Neural cell (in vitro differentiated cells): ENCODE measurements at regions not wholly inside any gene's neighbourhood (a gene's known extent, or its start where the extent isn't known, plus 50 kb on each side); places are given as distances from the start of the nearest gene placed in this dataset.

Source experiments
- H2AFZ ChIP-seq: fragments of 200-600, 300-800 bp; sonication (generic), shearing (Covaris generic); 2 replicates; pipeline ENCODE4 v1.6.0; 2014; ENCODE audit warnings: low read depth, mild to moderate bottlenecking, antibody characterized with exemption, low read length, moderate library complexity
- H3F3A ChIP-seq: fragments of 200-600 bp; shearing (Covaris generic); 2 replicates; pipeline ENCODE4 v1.6.1; 2016; ENCODE audit warnings: mild to moderate bottlenecking, moderate library complexity, mixed read lengths, antibody characterized with exemption, low read length; ENCODE audit not compliant: insufficient read depth, poor library complexity, severe bottlenecking
- H3K27ac ChIP-seq: fragments of 200-600, 300-800 bp; sonication (generic), shearing (Covaris generic); 2 replicates; pipeline ENCODE4 v1.5.1; 2014; ENCODE audit warnings: mild to moderate bottlenecking, low read length, moderate library complexity
- H3K27me3 ChIP-seq: fragments of 300-800, 200-600 bp; sonication (generic), shearing (Covaris generic); 2 replicates; pipeline ENCODE4 v1.6.0; 2014; ENCODE audit warnings: mild to moderate bottlenecking, low read depth, low read length, moderate library complexity; ENCODE audit not compliant: insufficient read depth
- H3K36me3 ChIP-seq: fragments of 300-800, 200-600 bp; sonication (generic), shearing (Covaris generic); 2 replicates; pipeline ENCODE4 v1.5.1; 2014; ENCODE audit warnings: mild to moderate bottlenecking, antibody characterized with exemption, low read length, moderate library complexity; ENCODE audit not compliant: insufficient read depth
- H3K4me2 ChIP-seq: fragments of 300-800, 200-600 bp; sonication (generic), shearing (Covaris generic); 2 replicates; pipeline ENCODE4 v1.6.0; 2014; ENCODE audit warnings: mild to moderate bottlenecking, low read length
- H3K4me3 ChIP-seq: fragments of 300-800, 200-600 bp; sonication (generic), shearing (Covaris generic); 2 replicates; pipeline ENCODE4 v1.5.1; 2014; ENCODE audit warnings: mild to moderate bottlenecking, low read length, moderate library complexity
- H3K79me2 ChIP-seq: fragments of 200-600 bp; shearing (Covaris generic); replicated peaks from 2 replicates; pipeline ENCODE4 v1.6.0; 2014; ENCODE audit warnings: mild to moderate bottlenecking, low read length, moderate library complexity; ENCODE audit not compliant: insufficient read depth
- H3K9ac ChIP-seq: fragments of 300-800, 200-600 bp; sonication (generic), shearing (Covaris generic); 2 replicates; pipeline ENCODE4 v1.6.1; 2016; ENCODE audit warnings: mild to moderate bottlenecking, low read length, mixed read lengths
- H3K9me2 ChIP-seq: fragments of 200-600 bp; shearing (Covaris generic); 2 replicates; pipeline ENCODE4 v1.6.1; 2016; ENCODE audit warnings: mild to moderate bottlenecking, low read length, mixed read lengths; ENCODE audit not compliant: insufficient read depth
- H3K9me3 ChIP-seq: fragments of 200-600, 300-800 bp; sonication (generic), shearing (Covaris generic); 2 replicates; pipeline ENCODE4 v1.6.1; 2016; ENCODE audit warnings: mild to moderate bottlenecking, mixed run types, low read length, moderate library complexity, mixed read lengths
- H4K20me1 ChIP-seq: fragments of 200-600 bp; shearing (Covaris generic); 2 replicates; pipeline ENCODE4 v1.6.1; 2016; ENCODE audit warnings: mild to moderate bottlenecking, mixed run types; ENCODE audit not compliant: insufficient read depth
- CTCF ChIP-seq: fragments of 450-650 bp; IDR thresholded peaks from 2 replicates; pipeline ENCODE4 v1.5.1; 2014; ENCODE audit warnings: antibody characterized with exemption, mild to moderate bottlenecking, moderate library complexity; ENCODE audit not compliant: poor library complexity, severe bottlenecking
- EP300 ChIP-seq: fragments of 450-650 bp; conservative IDR thresholded peaks from 2 replicates; pipeline ENCODE4 v1.6.1; 2014; ENCODE audit warnings: antibody characterized with exemption, mild to moderate bottlenecking, moderate library complexity; ENCODE audit not compliant: poor library complexity, severe bottlenecking
- EZH2 ChIP-seq: fragments of 200-600, 300-800 bp; shearing (Covaris generic), sonication (generic); IDR thresholded peaks from 2 replicates; pipeline ENCODE4 v1.6.1; 2014; ENCODE audit warnings: antibody characterized with exemption, low read length, borderline replicate concordance, mild to moderate bottlenecking; ENCODE audit not compliant: insufficient read depth, poor library complexity, severe bottlenecking
- MXI1 ChIP-seq: fragments of 450-650 bp; conservative IDR thresholded peaks from 2 replicates; pipeline ENCODE4 v1.6.1; 2014; ENCODE audit warnings: antibody characterized with exemption, mild to moderate bottlenecking; ENCODE audit not compliant: poor library complexity, severe bottlenecking
- POLR2AphosphoS5 ChIP-seq: IDR thresholded peaks from 2 replicates; pipeline ENCODE4 v1.6.1; 2012
- RAD21 ChIP-seq: fragments of 450-650 bp; conservative IDR thresholded peaks from 2 replicates; pipeline ENCODE4 v1.6.1; 2014; ENCODE audit warnings: antibody characterized with exemption, mild to moderate bottlenecking, moderate library complexity
- REST ChIP-seq: IDR thresholded peaks from 2 replicates; pipeline ENCODE4 v1.6.1; 2012; ENCODE audit warnings: borderline replicate concordance
- SMC3 ChIP-seq: fragments of 450-650 bp; conservative IDR thresholded peaks from 2 replicates; pipeline ENCODE4 v1.6.1; 2014; ENCODE audit warnings: antibody characterized with exemption, mild to moderate bottlenecking, moderate library complexity; ENCODE audit not compliant: poor library complexity
- TAF1 ChIP-seq: IDR thresholded peaks from 2 replicates; pipeline ENCODE4 v1.6.1; 2012; ENCODE audit warnings: low read depth

- no peak for TF ChIP-seq MXI1
- no peak for TF ChIP-seq EP300
- TF ChIP-seq CTCF = no peak
- no peak for TF ChIP-seq RAD21
- no peak for TF ChIP-seq TAF1
- no peak for TF ChIP-seq SMC3
- TF ChIP-seq POLR2AphosphoS5 = no peak
- TF ChIP-seq REST = no peak
- no peak for TF ChIP-seq EZH2
Observed at GRCh38 chr15:95601525-95601924, 729.0 kb upstream of the NR2F2 start.

GRCh38 chr15:95603802-95604201 lies 726.7 kb upstream of the NR2F2 start:
- Histone ChIP-seq H2AFZ (no peak overlapping the region), H3F3A (no peaks in the 10 kb centered on the region), H3K9ac (no peak overlapping the region), H3K36me3 (no peaks in the 10 kb centered on the region), H3K9me3 (no peaks in the 10 kb centered on the region), H3K27ac (no peak overlapping the region), H3K27me3 (no peaks in the 10 kb centered on the region), H3K9me2 (no peaks in the 10 kb centered on the region), H3K79me2 (no peaks in the 10 kb centered on the region), H4K20me1 (no peaks in the 10 kb centered on the region), H3K4me2 (no peak overlapping the region), H3K4me3 (no peak overlapping the region)
- TF ChIP-seq POLR2AphosphoS5 (no peak), SMC3 (no peak)

More at GRCh38 chr15:95601525-95601924, 729.0 kb upstream of the NR2F2 start:
- Histone ChIP-seq H3K4me2 (no peak overlapping the region), H3K36me3 (no peaks in the 10 kb centered on the region), H3K9ac (no peak overlapping the region), H2AFZ (no peak overlapping the region), H3K27me3 (no peaks in the 10 kb centered on the region), H3K9me2 (no peaks in the 10 kb centered on the region), H3K27ac (no peak overlapping the region), H3F3A (no peaks in the 10 kb centered on the region), H3K9me3 (no peaks in the 10 kb centered on the region), H4K20me1 (no peaks in the 10 kb centered on the region), H3K4me3 (no peak overlapping the region), H3K79me2 (no peaks in the 10 kb centered on the region)

DNA sequence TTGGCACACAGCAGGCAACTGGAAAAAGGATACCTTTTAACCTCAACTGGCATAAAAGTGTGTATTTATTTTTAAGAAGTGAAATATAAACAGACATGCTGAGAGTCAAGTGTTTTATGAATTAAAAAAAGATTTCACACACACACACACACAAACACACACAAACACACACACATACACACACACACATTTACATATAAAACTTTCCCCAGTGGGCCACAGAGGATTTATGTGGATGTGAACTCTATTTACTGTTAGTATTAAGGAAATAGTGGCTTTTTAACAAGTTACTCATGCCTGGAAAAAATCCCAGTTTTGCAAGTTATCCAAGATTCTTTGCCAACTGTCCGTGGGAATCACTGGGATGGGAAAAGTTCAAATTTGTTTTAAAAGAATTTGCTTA lies 725.9 kb upstream of the NR2F2 start:
- H3K4me3 ChIP-seq = no peak overlapping the region
- H2AFZ ChIP-seq = no peak overlapping the region
- H3K9ac ChIP-seq = no peak overlapping the region
- H3K36me3 ChIP-seq = no peaks in the 10 kb centered on the region
- H3K9me3 ChIP-seq = no peaks in the 10 kb centered on the region
- no peak for TF ChIP-seq EP300
- TF ChIP-seq EZH2 = no peak
- TF ChIP-seq SMC3 = no peak
- TF ChIP-seq TAF1 = no peak
- TF ChIP-seq CTCF = no peak
- TF ChIP-seq REST = no peak
- no peak for TF ChIP-seq RAD21
- TF ChIP-seq POLR2AphosphoS5 = no peak
- no peak for TF ChIP-seq MXI1
- H3K27me3 ChIP-seq = no peaks in the 10 kb centered on the region
- no peaks in the 10 kb centered on the region for H3K79me2 ChIP-seq
- H3K4me2 ChIP-seq = no peak overlapping the region
- no peaks in the 10 kb centered on the region for H3K9me2 ChIP-seq
- no peaks in the 10 kb centered on the region for H4K20me1 ChIP-seq
- H3K27ac ChIP-seq = no peak overlapping the region
- H3F3A ChIP-seq = no peaks in the 10 kb centered on the region
